Loucy (cell line): ENCODE measurements at regions not wholly inside any gene's neighbourhood (a gene's known extent, or its start where the extent isn't known, plus 50 kb on each side); places are given as distances from the start of the nearest gene placed in this dataset.
"Not testable (repeated sequence)": the region's sequence is repeated elsewhere in the genome, so short reads cannot be mapped to it uniquely, and the experiment has no call there.

ENCODE experiments used
- H2AFZ ChIP-seq: fragments of 200-600 bp; sonication (generic); 2 replicates; pipeline ENCODE4 v1.6.0; 2016; ENCODE audit warnings: antibody characterized with exemption, mild to moderate bottlenecking, low read length, moderate library complexity
- H3F3A ChIP-seq: fragments of 200-600 bp; 2 replicates; pipeline ENCODE4 v1.6.0; 2016; ENCODE audit warnings: antibody characterized with exemption, low read depth, mild to moderate bottlenecking
- H3K27me3 ChIP-seq: fragments of 200-600 bp; sonication (generic); 2 replicates; pipeline ENCODE4 v1.6.1; 2014; ENCODE audit warnings: low read length, mild to moderate bottlenecking; ENCODE audit not compliant: insufficient read depth, poor library complexity, severe bottlenecking
- H3K36me3 ChIP-seq: fragments of 200-600 bp; sonication (generic); 2 replicates; pipeline ENCODE4 v1.6.1; 2016; ENCODE audit warnings: low read length; ENCODE audit not compliant: insufficient read depth
- H3K4me1 ChIP-seq: fragments of 200-600 bp; sonication (generic); 2 replicates; pipeline ENCODE4 v1.5.1; 2014; ENCODE audit warnings: low read length, mild to moderate bottlenecking; ENCODE audit not compliant: insufficient read depth, poor library complexity, severe bottlenecking
- H3K4me2 ChIP-seq: fragments of 200-600 bp; sonication (generic); 2 replicates; pipeline ENCODE4 v1.6.0; 2014; ENCODE audit warnings: antibody characterized with exemption, low read length, low read depth, mild to moderate bottlenecking; ENCODE audit not compliant: poor library complexity, severe bottlenecking
- H3K4me3 ChIP-seq: fragments of 200-600 bp; sonication (generic); 2 replicates; pipeline ENCODE4 v1.5.1; 2014; ENCODE audit warnings: low read length, mild to moderate bottlenecking, mixed read lengths; ENCODE audit not compliant: poor library complexity, severe bottlenecking
- H3K79me2 ChIP-seq: fragments of 200-600 bp; sonication (generic); 2 replicates; pipeline ENCODE4 v1.6.1; 2014; ENCODE audit warnings: low read length; ENCODE audit not compliant: insufficient read depth
- H3K9ac ChIP-seq: fragments of 200-600 bp; sonication (generic); 2 replicates; pipeline ENCODE4 v1.6.0; 2014; ENCODE audit warnings: mild to moderate bottlenecking, low read depth, low read length, moderate library complexity; ENCODE audit not compliant: poor library complexity, severe bottlenecking
- H3K9me2 ChIP-seq: fragments of 200-600 bp; sonication (generic); replicated peaks from 2 replicates; pipeline ENCODE4 v1.6.1; 2016; ENCODE audit warnings: low read depth, low read length, mixed read lengths
- H3K9me3 ChIP-seq: fragments of 200-600 bp; sonication (generic); 2 replicates; pipeline ENCODE4 v1.6.1; 2014; ENCODE audit warnings: mild to moderate bottlenecking, antibody characterized with exemption, low read length, low read depth; ENCODE audit not compliant: insufficient read depth
- H4K20me1 ChIP-seq: fragments of 200-600 bp; sonication (generic); 2 replicates; pipeline ENCODE4 v1.6.0; 2014; ENCODE audit warnings: antibody characterized with exemption, low read length, mild to moderate bottlenecking; ENCODE audit not compliant: insufficient read depth, poor library complexity, severe bottlenecking
- EZH2phosphoT487 ChIP-seq: fragments of 200-600 bp; IDR thresholded peaks from 2 replicates; pipeline ENCODE4 v1.6.1; 2018; ENCODE audit warnings: antibody characterized with exemption, mild to moderate bottlenecking, moderate library complexity, borderline replicate concordance
- TF ChIP-seq, protein P1 (sequence below): fragments of 200-600 bp; sonication (generic); conservative IDR thresholded peaks from 2 replicates; pipeline ENCODE4 v1.5.1; 2014; ENCODE audit warnings: mild to moderate bottlenecking, antibody characterized with exemption, low read length

DNA sequence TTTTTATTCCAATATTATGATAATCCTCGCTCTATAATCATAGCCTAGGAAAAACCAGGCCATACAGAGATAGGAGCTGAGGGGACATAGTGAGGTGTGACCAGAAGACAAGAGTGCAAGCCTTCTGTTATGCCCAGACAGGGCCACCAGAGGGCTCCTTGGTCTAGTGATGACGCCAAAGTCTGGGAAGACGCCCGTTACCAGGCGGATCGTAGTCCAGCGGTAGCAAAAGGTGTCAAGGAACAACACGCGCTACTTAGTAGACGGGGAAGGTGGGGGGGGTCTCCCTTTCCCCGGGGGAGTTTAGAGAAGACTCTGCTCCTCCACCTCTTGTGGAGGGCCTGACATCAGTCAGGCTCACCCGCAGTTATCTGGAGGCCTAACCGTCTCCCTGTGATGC is 253.8 kb upstream of the RGPD4 start:
- TF ChIP-seq, protein P1, sequence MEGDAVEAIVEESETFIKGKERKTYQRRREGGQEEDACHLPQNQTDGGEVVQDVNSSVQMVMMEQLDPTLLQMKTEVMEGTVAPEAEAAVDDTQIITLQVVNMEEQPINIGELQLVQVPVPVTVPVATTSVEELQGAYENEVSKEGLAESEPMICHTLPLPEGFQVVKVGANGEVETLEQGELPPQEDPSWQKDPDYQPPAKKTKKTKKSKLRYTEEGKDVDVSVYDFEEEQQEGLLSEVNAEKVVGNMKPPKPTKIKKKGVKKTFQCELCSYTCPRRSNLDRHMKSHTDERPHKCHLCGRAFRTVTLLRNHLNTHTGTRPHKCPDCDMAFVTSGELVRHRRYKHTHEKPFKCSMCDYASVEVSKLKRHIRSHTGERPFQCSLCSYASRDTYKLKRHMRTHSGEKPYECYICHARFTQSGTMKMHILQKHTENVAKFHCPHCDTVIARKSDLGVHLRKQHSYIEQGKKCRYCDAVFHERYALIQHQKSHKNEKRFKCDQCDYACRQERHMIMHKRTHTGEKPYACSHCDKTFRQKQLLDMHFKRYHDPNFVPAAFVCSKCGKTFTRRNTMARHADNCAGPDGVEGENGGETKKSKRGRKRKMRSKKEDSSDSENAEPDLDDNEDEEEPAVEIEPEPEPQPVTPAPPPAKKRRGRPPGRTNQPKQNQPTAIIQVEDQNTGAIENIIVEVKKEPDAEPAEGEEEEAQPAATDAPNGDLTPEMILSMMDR: peak; percentile 36

DNA sequence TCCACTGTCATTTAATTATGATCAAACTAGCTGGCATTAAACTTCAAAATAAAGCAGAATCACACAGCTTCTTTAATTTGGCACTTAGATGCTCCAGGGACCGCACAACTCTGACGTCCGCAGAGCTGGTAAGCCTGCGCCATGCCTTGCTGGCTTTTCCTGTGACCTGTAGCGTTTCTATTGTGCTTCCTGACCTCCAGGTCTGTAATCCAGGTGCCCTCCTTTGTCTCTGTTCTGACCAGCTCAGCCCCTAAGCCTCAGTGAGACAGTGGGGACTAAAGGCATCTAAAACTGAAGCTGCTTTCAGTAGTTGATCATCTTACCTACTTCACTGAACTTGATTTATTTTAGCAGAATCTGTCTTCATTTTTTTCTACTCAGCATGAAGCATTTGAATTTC is 249.7 kb upstream of the RGPD4 start:
- Histone ChIP-seq H3K79me2 (no peaks in the 10 kb centered on the region), H3K4me1 (no peaks in the 10 kb centered on the region), H4K20me1 (no peaks in the 10 kb centered on the region), H3K36me3 (no peaks in the 10 kb centered on the region), H3F3A (no peaks in the 10 kb centered on the region), H3K9me2 (no peaks in the 10 kb centered on the region), H3K4me2 (no peak overlapping the region), H3K9ac (no peak overlapping the region), H3K4me3 (no peak overlapping the region), H3K27me3 (no peaks in the 10 kb centered on the region), H3K9me3 (no peaks in the 10 kb centered on the region), H2AFZ (no peak overlapping the region)
- TF ChIP-seq, protein P1: no peak
- no peak for TF ChIP-seq EZH2phosphoT487

More for the DNA sequence above, 253.8 kb upstream of the RGPD4 start:
- not testable (repeated sequence) for H2AFZ ChIP-seq, H3K4me1 ChIP-seq, H3K36me3 ChIP-seq, H3K4me2 ChIP-seq, H3K9ac ChIP-seq, H3F3A ChIP-seq, H3K9me2 ChIP-seq, H4K20me1 ChIP-seq, H3K4me3 ChIP-seq, H3K27me3 ChIP-seq, H3K9me3 ChIP-seq, H3K79me2 ChIP-seq

DNA sequence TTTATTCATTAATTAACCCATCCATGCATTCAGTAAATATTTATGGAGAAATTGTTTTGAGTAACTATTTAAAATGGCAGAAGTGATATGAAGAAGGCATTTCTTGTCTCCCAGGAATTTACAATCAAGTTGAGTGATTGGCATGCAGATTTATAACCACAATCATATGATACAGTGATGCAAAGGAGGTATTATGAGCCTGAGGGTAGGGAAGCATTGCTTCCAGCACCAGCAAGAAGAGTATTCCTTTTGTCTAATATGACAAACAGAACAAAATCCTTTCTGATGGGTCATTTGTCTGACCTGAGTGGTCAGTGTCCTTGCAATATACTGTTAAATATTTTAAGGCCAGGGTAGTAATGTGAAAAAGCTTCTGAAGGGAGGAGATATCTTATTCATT is 244.2 kb upstream of the RGPD4 start:
- Histone ChIP-seq H3K9me2 (no peaks in the 10 kb centered on the region), H3K4me2 (no peak overlapping the region), H3K9me3 (no peaks in the 10 kb centered on the region), H3K27me3 (no peaks in the 10 kb centered on the region), H4K20me1 (no peaks in the 10 kb centered on the region), H3K36me3 (no peaks in the 10 kb centered on the region), H3K4me1 (no peaks in the 10 kb centered on the region), H3F3A (no peaks in the 10 kb centered on the region), H2AFZ (no peak overlapping the region), H3K4me3 (no peak overlapping the region), H3K9ac (no peak overlapping the region), H3K79me2 (no peaks in the 10 kb centered on the region)
- TF ChIP-seq, protein P1: no peak
- no peak for TF ChIP-seq EZH2phosphoT487
